HG02973 (cell line): ENCODE measurements at regions not wholly inside any gene's neighbourhood (a gene's known extent, or its start where the extent isn't known, plus 50 kb on each side); places are given as distances from the start of the nearest gene placed in this dataset.

Experiments
- ATAC-seq: cut with Tn5 transposase; IDR thresholded peaks from one replicate; pipeline ENCODE4 v1.9.1; 2021; ENCODE audit warnings: moderate library complexity; ENCODE audit not compliant: unreplicated experiment

DNA sequence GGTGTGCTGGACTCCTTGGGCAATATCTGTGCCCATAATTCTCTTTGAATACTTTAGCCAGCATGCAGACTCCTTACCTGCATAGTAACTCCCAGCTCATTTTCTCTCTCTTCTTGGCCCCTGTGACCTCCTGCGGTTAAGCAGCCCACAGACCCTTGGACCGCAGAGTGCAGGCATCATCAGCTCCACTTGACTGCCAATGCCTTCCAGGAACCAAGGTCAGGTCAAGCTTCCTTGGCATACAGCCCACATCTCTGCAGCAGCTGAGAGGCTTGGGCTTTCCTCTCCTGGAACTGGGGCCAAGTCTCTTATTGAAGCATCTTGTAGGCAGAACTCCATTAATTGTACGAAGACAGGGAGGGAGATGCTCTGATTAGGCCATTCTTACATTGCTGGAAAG lies 130.1 kb upstream of the PIEZO2 start:
- no peak for ATAC-seq

DNA sequence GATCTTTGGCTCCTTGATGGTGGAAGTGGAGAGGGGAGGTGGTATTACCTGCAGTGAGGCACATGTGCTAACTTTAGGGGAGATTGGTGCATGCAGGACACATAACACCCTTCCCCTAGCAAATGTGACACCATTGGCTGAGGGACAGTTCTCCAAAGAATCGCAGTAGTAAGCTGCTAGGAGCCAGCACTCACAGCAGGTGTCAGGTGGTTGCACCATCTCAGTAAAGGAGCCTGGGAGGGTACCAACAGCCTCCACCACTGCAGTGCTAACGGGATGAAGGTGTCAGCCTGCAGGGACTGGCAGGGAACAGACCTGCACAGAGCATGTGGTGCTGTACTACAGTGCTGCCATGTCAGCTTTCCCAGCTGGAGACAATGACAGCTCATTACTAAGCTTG lies 127.3 kb upstream of the PIEZO2 start:
- ATAC-seq: no peak

DNA sequence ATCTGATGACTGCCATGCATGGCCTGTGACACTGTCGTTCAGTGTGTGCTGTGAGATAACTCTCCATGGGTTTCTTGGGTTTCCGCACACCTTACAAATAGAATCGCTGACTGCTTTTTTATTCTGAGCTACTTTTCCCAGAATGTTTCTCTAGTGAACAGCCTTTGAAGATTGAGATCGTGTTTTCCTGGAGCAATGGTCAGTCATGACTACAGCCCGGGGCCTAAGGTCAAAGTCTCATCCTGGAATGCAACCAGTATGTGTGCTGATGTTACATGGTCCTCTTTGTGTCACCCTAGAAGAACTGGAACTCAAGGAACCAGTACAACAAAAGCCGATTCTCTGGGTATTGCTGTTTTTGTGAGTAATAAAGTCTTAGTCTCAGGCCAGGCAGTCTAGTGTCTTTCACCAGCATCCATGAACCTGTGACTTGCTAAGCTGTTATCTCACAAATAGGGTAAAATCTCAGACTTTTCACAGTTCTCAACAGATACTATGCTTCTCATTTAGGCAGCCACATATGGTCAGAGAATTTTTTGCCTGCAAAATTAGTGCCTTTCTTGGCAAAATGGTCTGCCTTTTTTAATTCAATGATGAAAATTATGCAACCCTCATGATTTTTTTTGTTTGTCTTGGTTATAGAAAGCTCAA lies 124.9 kb upstream of the PIEZO2 start:
- no peak for ATAC-seq

DNA sequence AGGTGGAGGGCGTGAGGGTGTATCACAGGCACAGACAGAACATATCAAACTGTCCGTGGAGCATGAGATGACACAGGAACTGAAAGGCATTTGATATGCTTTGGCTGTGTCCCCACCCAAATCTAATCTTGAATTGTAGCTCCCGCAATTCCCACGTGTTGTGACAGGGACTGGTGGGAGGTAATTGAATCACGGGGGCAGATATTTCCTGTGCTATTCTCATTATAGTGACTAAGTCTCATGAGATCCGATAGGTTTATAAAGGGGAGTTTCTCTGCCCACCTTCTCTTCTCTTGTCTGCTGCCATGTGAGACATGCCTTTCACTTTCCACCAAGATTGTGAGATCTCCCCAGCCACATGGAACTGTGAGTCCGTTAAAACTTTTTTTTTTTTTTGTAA lies 123.1 kb upstream of the PIEZO2 start:
- no peak for ATAC-seq

DNA sequence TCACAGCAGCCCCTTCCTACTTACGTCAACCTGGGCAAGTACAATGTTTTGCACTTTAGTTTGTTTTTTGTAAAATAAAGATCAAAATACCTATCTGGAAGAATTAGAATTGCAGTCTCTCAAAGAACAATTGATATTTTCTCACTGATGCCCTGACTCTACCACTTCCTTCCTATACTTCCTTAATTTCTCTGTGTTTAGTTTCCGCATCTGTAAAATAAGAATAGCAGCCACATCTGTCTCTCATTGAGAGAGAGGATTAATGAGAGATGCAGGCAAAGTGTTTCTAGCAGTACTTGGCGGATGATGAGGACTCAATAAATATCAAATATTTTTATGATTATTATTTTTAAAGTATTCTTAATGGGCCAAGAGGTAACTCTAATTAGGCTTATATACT lies 122.6 kb upstream of the PIEZO2 start:
- no peak for ATAC-seq

DNA sequence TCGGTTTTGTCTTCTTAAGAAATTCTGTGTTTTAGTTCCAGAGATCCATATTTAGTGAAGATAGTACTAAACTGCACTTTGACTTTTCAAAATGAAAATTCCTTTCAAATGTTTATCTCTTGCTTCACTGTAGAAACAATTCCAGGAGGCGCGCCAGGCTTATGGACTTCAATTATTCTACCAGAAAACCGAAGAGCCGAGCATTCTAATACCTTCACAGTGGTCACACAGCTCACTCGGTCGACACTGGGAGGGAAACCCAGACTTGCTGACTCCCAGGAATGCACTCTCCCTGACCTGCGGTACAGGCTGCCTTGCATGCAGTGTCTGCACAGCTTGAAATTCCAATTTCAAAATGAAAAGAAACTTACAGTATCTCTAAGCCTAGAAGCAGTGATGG lies 119.9 kb upstream of the PIEZO2 start:
- ATAC-seq: no peak

DNA sequence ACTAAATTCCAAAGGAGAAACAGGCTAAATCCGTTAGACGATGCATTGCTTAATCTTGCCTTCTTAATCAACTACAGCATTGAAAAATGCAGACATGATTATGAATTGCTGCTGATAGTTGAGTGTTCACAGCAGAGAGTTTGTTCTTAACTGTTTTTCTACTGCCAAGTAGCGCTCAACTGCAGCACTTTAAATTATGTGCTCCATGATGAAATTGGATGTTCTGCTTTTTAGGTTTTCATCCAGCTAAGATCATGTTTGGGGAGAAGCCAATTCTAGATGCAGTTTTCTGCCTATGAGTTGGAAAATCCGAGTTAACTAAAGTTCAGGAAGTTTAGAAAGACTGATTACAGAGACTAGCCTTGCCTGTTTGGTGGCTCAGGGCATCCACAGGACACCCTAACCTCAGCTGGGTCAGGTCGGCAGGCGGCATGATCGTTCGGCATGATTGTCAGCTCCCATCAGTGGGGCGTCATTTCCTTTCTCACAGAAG lies 119.4 kb upstream of the PIEZO2 start:
- no peak for ATAC-seq

DNA sequence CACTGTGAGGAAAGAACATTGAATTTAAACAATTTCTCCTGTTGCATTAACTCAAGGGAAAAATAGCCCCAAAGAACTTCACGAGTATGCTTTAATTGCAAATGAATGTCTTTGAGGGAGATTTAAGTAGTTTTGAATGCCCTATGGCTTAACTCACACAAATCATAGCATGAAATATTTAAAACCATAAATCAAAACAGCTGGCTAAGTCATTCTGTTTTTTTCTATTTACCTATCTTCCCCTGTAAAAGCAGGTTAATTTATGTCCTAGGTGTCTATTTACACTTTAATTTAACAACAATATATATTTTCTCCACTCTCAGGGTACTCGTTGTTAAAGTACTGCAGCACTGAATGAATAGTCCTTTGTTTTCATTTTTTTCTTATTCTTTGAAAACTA lies 118.8 kb upstream of the PIEZO2 start:
- ATAC-seq: no peak

DNA sequence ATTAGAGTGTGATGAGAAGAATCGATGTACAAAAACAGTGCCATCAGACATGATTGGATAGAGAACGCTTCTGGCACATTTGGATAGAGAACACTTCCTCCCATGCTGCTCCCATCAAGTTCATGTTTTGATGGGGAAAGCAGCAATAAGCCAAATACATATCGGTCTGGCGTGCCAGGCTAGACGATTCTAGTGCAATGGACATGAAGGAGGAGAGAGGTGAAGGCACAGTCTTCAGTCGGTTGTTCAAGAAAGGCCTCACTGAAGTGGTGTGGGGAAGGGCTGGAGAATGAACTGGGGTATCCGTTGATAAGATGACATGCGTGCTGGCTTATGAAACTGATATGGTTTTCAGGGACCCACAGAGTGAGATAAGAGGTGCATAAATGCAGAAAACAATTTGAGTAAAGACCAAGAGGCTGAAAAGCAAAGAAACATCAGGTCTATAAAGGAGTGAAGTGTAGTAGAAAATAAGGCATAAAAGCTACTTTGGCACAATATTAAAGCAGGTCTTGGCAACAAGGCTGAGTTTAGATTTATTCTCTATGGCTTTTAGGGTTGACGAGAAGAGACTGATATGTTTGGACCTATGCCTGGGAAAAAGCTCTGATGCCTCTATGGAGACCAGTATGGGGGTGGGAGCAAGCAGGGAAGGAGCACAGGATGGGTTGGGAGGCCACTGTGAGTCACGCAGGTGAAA lies 117.6 kb upstream of the PIEZO2 start:
- no peak for ATAC-seq

DNA sequence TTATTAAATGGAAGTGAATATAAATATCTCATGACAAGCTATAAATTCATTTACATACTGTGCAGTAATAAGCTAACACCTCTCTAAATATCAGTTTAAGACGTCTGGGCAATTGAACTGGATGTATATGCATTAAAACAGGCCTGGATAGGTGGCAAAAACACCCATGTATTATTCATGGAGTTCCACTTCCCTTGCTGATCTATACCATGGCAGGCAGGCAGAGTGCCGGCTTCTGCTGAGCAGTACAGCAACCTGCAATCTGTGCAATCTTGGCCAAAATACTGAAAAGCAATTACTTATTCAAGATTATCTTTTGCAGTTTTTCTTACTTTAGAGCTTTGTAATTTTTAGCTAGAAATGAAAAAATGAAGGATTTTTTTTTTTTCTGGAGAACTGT lies 112.1 kb upstream of the PIEZO2 start:
- ATAC-seq: no peak

DNA sequence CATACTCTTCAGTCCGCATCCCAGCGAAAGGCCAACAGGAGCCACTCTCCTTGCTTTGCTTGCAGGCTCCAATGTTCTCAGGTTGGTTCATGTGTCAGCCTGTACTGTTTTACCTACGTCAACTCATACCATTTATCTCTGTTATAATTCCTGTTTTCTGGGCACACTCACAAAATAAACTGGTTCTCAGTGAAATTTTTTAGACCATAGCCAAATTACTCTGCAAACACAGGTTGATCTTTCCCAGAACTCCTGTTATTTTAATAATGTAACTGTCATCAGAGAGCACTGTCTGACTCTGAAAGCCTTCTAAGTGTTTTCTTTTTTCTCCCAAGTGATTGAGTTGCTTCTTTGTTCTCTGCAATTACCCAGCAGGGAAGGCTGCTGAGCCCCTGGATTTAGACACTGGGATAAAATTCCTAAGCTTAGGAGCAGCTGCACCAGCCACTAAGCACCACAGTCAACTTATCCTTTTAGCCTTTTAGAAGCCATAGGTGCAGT lies 111.6 kb upstream of the PIEZO2 start:
- ATAC-seq: no peak

DNA sequence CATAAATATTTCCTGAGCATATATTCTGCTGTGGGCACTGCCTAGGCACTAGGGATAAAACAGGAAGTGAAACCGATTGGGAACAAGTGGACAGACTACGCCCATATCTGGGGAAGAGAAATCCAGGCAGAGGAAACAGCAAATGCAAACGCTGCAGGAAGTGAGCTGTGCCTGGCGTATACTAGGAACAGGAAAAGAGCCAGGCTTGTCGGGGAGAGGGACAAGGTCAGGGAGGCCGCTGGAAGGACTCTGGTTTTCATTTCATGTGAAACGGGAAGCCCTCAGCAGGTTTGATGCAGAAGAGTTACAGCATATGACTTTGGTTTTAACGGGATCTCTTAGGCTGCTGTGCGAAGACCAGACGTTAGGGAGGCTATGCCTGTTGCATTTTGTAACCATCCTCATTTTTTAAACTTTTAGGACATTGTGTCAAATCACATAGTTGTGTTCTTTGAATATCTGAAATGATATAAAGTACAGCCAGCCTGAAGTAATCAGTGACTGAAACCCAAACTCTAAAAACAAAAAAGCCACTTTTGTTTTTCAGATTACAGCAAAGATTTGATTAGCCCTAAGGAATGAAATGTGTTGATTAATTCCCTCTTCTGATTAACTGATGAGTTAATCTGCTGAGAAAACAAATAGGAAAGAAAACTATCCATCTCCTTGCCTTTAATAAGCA lies 110.2 kb upstream of the PIEZO2 start:
- ATAC-seq: no peak

DNA sequence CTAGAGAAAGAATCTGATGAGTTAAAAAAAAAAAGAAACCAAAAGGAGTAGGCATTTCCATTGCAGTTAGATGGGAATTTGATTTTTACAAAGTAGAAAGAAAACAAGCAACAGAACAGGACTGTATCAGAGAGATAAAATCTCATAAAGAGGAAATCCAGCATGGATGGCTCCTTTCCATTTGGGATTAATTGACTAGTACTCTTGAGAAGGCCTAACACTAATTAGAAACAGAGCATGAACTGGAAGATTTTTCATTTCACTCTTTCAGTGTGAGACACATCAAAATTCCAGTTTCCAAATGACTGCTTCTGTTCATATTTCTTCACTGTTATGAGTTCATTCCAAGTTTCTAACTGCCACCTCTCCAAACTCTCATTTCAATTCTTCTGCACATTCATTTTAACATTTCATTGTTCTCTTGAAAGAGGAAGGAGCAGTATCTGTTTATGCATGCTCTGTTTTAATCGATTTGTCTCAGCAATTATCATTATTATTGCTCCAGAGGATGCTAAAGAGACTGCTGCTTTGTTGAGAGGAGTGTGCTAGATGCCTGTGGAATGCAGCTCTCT lies 108.8 kb upstream of the PIEZO2 start:
- no peak for ATAC-seq

DNA sequence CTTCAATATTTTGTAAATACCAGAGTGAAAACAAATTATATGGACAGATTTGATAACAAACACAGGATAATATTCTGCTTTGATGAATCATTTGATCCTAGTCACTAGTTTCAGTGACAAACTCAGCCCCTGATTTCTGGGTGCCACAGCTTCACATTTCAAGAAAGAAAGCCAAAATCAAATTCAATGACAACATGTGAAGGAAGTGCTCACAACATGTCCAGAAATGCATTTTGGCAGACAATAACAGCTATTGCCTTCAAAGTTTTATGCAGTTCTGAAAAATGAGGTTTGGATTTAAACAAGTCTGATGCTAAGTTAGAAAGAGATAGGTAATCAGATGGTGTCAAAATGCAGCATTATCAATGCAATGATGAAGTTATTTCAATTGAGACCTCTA lies 106.9 kb upstream of the PIEZO2 start:
- ATAC-seq: no peak

DNA sequence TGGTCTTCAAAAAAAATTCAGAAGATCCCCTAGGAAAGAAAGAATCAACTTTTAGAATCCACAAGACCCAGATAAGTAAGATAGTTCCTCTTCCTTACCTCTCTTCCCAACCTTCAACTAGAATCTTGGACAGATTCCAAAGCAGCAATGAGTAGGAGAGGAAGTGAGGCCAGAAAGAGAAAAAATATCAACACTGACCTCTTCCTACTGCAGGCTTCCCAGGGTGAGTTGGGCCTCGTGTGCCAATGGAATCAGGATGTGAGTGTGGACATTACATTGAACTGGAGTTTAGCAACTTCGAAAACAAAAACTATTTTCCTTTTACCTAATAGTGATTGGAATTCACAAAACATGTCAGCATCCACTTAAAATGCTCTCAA lies 102.5 kb upstream of the PIEZO2 start:
- no peak for ATAC-seq

DNA sequence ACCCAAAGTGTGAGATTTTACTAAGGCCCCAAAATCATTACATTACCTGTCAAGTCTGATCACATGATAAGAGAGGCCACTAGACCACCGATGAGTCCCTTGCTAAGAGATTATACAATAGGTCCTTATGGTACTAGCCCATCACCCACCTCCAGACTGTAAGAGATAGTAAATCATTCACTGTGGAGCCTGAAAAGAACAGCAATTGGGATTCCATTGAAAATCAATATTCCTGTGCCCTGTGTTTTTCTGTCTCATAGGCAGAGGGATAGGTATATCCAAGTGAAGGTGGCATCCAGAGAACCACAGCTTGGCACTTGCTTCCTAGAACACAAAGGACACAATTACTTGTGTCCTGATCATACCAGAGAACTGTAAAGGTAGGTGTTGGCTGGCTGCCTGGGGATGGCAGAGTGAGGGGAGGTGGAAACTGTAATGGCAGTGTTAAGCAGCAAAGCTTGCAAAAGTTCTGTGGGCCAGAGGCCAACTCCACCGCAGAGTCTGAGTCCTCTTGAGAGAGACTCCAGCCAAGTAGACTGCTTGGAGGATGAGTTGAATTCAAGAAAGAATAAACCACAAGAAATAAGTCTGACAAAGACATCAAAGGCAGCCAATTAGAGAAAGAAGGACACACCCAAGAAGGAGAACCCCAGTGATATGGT lies 102.0 kb upstream of the PIEZO2 start:
- no peak for ATAC-seq

DNA sequence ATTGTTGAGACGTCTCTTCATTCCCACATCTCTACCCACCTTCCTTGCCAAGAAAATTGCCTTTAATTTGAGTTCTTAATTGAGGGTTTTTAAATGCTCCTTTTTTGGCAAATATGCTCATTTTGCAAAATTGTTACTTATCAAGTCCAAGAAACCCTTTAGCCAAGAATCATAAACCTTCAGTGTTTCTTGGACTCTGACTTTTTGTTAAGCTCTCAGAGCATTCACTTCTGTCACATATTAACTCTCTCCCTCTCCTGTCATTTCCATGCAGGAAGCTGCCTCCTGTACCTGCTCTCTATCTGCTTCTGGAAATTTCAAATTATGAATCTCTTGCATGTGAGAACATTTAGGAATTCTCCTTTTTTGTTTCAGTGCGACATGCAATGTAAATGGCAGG lies 100.0 kb upstream of the PIEZO2 start:
- ATAC-seq: no peak

DNA sequence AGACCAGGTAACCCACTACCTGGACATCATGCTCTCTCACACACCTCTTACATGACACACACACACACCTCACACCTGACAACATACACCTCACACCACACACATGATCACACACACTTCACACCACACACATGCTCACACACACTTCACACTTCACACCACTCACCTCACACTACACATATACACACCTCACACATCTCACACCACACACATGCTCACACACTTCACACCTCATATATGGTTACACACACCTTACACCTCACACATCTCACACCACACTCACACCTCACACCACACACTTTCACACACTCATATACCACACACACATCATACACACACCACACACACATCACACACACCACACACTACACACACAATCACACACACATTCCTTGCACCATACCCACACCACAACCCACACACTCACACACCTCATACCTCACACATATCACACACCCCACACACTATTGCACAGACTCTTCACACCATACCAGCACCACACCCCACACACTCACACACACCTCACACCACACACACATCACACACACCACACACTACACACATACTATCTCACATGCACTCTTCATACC lies 98.1 kb upstream of the PIEZO2 start:
- ATAC-seq: no peak

DNA sequence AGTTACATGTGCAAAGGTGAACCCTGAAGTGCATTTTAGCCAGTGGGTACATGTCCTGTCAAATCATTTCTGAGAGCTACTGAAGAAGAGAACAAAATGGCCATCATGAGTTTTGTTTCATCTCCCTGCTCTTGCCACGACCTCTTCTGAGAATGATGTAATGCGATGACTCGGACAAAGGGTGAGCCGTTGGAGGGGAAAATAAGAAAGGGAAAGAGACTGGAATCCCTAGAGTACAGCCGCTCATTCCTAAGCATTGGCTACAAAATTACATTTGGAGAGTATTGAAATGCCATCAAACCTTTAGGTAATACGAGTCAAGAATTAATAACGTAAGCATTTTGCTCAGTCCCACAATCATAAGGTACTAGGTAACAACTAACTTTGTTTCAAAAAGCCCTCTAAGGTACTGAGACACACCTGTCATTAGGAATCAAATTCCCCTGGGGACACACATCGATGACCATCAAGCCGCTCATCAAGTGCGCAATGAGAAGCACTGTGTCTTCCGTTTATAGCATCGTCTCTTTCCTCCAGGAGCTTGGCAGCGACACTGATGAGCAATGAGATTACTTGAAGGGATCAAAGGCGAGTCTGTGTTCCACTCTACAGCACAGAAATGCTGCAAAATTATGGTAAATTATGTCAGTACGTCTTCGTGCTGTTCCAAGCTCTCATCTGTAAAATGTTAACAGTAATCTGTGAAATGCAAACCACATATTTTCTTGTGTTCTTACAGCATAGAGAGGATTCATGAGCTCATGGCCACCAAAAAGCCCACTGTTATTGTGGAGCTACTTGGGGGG lies 97.3 kb upstream of the PIEZO2 start:
- ATAC-seq: no peak

DNA sequence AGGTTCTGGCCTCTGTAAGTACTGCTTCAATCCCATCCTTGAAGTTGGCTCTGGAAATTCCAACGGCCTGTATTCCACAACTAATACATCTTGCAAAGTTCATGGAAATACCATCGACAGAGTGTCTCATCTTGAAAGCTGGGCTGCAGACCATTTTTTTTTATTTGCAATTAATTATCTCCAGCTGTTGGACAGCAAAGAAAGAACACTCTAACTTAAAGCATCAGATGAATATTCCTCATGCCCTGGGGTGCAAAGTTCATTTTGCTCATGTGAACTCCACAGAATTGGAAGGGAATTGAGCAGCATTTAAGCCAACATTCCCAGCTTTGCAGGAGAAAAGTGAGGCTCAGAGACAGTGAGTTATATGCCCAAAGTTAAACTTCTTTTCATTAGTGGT lies 96.5 kb upstream of the PIEZO2 start:
- no peak for ATAC-seq
